GM18520 (cell line): ENCODE measurements at regions not wholly inside any gene's neighbourhood (a gene's known extent, or its start where the extent isn't known, plus 50 kb on each side); places are given as distances from the start of the nearest gene placed in this dataset.
"Not testable (repeated sequence)": the region's sequence is repeated elsewhere in the genome, so short reads cannot be mapped to it uniquely, and the experiment has no call there.

Experiments used
- ATAC-seq: cut with Tn5 transposase; IDR thresholded peaks from one replicate; pipeline ENCODE4 v1.9.1; 2021; ENCODE audit not compliant: unreplicated experiment

DNA sequence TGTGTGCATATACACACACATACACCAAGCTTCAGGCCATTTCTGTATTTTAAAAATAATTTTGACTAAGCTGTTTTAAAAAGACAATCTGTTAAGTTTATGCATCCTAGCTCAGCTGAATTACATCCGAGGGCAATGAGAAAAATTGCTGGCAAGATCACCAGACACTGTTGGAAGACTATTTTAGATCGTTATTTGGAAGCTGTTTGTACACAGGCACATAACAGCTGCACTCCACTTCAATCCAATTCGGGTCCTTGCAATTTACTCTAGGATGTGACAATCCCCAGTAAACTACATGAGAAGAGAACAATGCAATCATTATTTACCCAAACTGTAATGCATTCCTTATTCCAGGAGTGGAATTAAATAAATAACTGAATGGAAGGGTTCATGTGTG, 79.3 kb upstream of the RASA1 start:
- no peak for ATAC-seq

DNA sequence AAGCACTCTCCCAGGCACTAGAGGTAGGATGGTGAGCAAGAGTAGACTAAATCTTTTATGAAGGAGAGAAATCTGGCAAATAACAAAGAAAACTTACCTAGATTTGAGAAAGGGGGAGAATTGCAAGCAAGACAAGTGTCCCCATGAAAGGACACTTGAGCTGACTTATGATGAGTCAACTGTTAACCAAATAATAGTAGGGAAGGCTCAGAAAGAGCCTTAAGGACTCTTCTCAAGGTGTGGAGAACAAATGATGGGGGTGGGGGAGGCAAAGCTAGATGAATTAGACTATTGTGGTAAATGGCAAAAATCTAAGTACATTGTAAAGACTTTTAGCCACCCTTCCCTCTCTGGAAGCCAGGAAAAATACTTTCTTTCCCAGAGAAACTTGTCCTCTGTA, 77.6 kb upstream of the RASA1 start:
- no peak for ATAC-seq

DNA sequence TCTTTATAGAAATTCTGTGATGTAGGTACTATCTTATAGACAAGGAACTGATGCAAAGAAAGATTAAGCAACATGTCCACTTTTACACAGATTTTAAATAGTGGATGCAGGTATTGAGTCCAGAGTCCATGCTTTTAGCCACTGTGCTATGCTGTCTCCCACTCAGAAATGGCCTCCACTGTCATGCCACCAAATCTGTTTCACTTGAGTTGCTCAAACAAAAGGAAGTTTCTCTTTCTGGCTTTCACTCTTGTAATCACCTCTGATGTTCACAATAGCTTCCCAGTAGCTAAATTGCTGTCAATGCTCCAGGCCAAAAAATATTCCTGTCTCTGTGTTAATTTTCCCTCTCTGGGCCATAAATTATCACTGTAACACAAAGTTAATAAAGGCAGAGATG, 77.0 kb upstream of the RASA1 start:
- no peak for ATAC-seq

DNA sequence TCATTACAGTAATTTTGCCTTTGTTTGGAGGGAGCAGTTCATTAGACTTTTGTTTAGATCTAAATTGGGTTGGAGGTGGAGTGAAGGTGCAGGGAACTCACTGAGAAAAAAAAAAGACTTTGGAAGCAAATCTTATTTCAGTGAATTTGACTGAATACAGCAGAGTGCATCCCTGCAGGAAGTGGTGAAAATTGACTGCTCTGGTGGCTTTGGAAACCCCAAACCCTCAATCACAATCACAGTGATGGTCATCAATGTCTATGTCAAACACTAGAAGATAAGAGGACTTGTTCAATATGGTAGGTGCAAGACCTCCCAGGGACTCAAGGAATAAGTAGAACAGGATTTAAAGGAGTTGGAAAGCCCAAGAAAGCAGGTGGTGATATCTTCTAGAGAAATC, 76.0 kb upstream of the RASA1 start:
- ATAC-seq: no peak

DNA sequence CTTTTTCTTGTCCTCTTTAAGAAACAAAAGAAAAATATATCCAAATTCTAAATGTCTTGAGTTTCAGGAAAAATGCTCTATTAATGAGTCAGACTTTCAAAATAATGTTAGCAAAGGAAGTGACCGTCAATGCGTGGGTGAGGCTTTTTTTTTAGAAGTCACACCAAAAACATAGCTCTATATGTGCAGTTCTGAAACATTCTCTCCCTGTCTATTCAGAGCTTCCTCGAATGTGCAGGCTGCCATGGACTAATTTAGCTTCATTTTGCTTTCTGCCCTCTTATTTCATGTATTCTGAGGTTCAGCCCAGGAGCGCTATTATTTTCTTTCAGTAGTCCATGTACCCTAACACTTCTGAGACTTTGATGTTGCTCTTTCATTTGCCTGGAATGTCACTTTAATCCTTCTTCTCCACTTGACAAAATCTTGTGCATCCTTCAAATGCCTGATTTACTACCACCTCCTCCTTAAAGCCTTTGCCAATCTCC, 72.5 kb upstream of the RASA1 start:
- no peak for ATAC-seq

DNA sequence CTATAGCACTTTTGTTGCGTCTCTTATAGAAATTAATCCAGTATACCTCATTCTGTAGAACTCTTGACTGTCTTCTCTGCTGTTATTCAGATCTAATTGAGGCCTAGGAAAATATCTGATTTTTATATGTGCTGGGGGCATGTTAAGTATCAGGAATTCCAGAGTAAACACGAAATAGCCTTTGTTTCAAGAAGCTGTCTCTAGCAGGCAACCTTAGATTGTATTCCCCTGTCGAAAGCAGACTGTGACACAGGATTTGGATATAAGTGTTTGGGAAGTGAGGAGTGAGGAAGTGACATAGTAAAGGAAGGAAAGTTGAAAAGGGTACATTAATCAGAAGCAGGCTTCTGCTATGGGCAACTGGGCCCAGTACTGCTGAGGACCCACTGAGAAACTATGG, 72.1 kb upstream of the RASA1 start:
- no peak for ATAC-seq

DNA sequence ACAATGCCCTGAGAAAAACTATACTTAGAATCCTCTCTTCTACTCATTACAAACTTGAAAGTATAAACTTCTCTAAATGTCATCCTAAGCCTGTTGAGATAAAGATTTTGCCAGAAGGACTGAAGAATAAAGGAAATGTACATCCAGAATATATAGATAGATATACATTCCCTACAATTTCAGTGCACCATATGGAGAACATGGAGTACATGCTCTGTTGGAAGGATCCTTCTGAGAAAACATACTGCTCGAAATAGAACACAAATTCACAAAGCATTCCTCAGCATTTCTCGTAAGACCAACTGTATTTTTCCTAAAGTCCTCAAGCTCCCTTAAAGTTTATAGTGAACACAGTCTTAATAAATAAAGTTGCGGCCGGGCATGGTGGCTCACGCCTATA, 69.7 kb upstream of the RASA1 start:
- no peak for ATAC-seq

DNA sequence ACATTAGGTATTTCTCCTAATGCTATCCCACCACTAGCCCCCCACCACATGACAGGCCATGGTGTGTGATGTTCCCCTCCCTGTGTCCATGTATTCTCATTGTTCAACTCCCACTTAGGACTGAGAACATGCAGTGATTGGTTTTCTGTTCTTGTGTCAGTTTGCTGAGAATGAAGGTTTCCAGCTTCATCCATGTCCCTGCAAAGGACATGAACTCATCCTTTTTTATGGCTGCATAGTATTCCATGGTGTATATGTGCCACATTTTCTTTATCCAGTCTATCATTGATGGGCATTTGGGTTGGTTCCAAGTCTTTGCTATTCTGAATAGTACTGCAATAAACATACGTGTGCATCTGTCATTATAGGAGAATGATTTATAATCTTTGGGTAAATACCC, 68.4 kb upstream of the RASA1 start:
- ATAC-seq: not testable (repeated sequence)

DNA sequence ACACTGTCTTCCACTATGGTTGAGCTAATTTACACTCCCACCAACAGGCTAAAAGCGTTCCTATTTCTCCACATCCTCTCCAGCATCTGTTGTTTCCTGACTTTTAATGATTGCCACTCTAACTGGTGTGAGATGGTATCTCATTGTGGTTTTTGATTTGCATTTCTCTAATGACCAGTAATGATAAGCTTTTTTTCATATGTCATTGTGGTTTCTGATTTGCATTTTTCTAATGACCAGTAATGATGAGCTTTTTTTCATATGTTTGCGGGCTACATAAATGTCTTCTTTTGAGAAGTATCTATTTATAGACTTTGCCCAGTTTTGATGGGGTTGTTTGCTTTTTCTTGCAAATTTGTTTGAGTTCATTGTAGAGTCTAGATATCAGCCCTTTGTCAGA, 68.0 kb upstream of the RASA1 start:
- ATAC-seq: not testable (repeated sequence)

DNA sequence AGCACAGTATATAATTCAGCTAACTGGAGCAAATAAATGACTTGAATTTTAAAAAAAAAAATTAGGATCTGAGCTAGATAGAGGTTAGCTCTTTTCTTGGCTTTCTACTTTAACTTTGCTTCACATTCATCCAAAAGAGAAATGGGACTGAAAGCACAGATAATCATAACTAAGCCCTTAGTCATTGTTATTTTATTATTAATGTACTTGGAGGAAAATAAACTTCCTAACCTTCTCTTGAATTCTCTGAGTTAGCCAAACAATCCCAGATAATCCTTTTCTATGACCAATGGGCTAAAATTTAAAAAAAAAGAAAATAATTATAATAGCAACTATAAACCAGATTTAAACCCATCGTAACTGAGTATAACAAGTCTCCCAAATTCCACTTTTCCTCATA, 57.6 kb upstream of the RASA1 start:
- ATAC-seq: no peak

DNA sequence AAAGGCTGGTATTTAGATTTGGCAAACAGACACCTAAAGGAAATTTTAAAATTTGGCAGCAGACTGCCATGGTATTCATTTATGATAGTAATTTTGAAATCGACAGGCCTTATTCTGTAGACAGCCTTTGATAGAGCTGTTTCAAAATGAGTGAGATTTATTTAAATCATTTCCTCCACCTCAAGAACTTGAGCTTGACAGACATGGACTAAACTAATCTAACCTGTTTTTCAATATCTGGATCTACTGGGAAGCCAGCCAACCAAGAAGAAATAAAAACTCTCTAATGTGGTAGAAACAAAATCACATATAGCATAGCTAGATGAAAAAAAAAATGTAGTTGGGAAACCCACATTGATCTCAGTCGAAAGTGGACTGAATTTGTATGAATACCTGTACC, 56.9 kb upstream of the RASA1 start:
- ATAC-seq: no peak

DNA sequence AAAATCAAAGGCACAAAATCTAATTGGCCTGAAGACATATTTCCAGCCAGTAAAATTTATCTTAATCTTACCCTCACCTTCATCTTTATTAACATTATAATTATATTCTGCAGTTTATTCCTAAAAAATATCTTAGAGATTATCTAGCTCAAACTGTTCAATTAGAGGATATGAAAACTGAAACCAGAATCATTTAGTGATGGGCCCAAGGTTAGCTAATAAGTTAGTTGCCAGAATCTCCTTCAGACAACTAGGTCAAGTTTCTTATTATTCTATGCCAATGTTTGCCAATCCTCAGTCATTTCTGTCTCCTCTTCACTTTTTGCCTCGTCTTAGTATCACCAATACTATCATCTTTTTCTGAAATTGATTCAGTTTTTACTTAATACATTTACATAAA, 56.0 kb upstream of the RASA1 start:
- ATAC-seq: no peak

DNA sequence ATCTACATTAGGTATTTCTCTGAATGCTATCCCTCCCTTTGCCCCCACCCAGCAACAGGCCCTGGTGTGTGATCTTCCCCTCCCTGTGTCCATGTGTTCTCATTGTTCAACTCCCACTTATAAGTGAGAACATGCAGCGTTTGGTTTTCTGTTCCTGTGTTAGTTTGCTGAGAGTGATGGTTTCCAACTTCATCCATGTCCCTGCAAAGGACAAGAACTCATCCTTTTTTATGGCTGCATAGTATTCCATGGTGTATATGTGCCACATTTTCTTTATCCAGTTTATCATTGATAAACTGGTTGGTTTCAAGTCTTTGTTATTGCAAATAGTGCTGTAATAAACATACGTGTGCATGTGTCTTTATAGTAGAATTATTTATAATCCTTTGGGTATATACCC, 55.5 kb upstream of the RASA1 start:
- not testable (repeated sequence) for ATAC-seq

DNA sequence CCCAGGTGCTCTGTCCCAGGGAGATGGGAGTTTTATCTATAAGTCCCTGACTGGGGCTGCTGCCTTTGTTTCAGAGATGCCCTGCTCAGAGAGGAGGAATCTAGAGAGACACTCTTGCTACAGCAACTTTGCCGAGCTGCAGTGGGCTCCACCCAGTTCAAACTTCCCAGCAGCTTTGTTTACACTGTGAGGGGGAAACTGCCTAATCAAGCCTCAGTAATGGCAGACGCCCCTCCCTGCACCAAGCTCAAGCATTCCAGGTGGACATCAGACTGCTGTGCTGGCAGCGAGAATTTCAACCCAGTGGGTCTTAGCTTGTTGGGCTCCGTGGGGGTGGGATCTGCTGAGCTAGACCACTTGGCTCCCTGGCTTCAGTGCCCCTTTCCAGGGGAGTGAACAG, 50.2 kb upstream of the RASA1 start:
- ATAC-seq: not testable (repeated sequence)
